GM19395 (cell line): ENCODE measurements at regions not wholly inside any gene's neighbourhood (a gene's known extent, or its start where the extent isn't known, plus 50 kb on each side); places are given as distances from the start of the nearest gene placed in this dataset.
"Not testable (repeated sequence)": the region's sequence is repeated elsewhere in the genome, so short reads cannot be mapped to it uniquely, and the experiment has no call there.

ENCODE experiments used
- ATAC-seq: cut with Tn5 transposase; IDR thresholded peaks from one replicate; pipeline ENCODE4 v1.9.1; 2021; ENCODE audit warnings: mild to moderate bottlenecking, moderate library complexity; ENCODE audit not compliant: unreplicated experiment

DNA sequence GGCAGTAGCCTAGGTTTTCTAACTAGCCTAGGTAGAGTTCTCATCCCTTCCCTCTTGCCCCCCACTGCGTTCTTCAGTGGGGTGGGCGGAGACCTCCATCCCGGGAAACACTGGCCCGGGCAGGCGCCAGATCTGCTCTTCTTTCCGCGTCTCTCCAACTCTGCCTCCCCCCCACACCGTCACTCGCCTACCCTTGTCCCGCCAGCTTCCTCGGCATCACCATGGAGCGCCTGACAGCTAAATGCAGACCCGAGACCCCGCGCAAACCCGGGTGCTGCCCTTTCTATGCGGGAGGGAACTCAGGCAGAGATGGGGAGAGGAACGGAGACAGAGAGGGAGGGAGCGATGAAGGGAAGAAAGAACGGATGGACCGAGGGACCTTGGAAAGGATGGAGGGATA, 1494.8 kb upstream of the DEFB115 start:
- no peak for ATAC-seq

DNA sequence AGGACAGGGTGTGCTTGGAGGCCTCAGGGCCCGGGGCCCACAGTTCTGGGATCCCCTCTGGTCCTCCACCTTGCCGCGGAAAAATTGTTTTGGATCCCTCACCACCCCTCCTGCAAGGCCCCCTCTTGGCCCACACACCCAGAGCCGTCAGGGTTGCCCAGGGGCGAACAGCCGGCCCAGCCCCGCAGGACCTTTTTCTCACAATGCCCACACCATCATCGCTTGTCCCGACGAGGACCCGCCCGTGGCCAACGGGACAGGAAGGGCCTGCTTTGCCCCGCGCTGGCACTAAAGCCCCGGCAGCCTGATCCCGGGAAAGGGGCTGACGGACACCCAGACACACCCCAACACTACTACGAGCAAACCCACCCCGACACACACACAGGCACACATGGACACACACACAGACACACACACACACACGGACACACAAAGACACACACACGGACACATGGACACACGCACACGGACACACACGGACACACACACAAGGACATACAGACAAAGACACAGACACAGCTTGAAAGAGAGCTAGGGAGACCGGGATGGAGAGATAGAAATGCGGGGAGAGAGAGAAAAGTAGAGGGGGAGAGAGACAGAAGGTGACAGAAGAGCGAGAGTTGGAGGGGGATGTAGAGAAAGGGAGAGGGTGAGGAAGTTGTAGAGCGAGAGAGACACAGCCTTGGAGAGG, 1493.5 kb upstream of the DEFB115 start:
- no peak for ATAC-seq

- not testable (repeated sequence) for ATAC-seq
Observed at GRCh38 chr20:29764922-29765610, 1492.4 kb upstream of the DEFB115 start.

DNA sequence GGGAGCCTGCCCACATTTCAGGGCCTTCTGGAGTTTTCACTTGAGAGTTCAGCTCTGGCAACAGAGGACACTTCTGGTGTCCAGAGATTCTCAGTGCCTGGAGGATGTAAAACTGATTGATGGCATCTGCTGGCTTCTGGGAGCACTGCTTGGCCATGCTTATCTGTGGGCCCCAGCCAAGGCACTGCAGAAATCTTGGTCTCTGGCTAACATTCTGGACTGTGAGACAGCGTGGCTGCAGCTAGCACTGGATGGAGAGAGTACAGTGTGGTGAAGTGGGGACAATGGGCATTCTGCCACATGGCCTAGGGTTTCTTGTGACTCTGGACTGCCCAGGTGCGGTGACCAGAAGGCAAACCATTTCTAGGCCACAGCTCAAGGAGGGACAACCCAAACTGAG, 1479.4 kb upstream of the DEFB115 start:
- ATAC-seq: not testable (repeated sequence)

DNA sequence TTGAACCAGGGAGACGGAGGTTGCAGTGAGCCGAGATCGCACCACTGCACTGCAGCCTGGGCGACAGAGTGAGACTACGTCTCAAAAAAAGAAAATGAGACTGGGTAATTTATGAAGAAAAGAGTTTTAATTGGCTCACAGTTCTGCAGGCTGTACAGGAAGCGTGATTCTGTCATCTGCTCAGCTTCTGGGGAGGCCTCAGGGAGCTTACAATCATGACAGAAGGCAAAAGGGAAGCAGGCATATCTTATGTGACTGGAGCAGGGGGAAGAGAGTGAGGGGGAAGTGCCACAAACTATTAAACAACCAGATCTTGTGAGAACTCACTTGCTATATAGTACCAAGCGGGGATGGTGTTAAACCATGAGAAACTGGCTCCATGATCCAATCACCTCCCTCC, 1476.2 kb upstream of the DEFB115 start:
- not testable (repeated sequence) for ATAC-seq

- not testable (repeated sequence) for ATAC-seq
Observed at GRCh38 chr20:29781891-29782290, 1475.6 kb upstream of the DEFB115 start.

GRCh38 chr20:29787456-29787855, 1470.0 kb upstream of the DEFB115 start:
- ATAC-seq: not testable (repeated sequence)

DNA sequence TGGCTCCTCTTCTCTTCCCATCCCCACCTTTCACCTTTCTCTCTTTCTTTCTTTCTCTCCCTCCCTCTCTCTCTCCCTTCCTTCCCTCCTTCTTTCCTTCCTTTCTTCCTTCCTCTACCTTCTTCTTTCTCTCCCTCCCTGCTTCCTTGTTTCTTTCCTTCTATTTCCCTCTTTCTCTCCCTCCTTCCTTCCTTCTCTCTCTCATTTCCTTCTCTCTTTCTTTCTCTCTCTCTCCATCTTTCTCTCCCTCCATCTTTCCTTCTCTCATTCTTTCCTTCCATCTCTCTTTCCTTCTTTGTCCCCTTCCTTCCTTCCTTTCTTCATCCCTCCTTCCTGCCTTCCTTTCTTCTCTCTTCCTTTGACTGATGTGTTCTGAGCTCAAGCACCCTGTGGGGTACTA, 1467.0 kb upstream of the DEFB115 start:
- ATAC-seq: no peak

DNA sequence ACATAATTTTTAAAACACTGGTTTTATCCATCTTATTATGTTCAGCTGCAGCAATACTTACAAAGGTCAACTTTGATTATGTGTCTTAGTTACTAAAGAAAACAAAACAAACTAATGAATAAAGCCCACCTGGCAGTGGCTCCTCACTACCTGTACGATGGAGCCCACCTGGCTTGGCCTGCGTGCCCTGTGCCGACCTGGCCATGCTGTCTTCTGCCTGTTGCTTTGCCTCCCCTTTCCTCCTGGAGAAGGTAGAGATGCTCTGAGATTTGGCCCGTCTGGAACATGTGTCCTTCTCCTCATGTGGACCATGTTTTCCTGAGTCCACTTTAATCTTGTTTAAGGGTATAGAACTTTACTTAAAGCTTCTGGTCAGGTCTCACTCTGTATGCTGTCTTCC, 1426.0 kb upstream of the DEFB115 start:
- ATAC-seq: not testable (repeated sequence)

- not testable (repeated sequence) for ATAC-seq
Observed at GRCh38 chr20:29868014-29868413, 1389.5 kb upstream of the DEFB115 start.

GRCh38 chr20:29868688-29869087, 1388.8 kb upstream of the DEFB115 start:
- not testable (repeated sequence) for ATAC-seq

DNA sequence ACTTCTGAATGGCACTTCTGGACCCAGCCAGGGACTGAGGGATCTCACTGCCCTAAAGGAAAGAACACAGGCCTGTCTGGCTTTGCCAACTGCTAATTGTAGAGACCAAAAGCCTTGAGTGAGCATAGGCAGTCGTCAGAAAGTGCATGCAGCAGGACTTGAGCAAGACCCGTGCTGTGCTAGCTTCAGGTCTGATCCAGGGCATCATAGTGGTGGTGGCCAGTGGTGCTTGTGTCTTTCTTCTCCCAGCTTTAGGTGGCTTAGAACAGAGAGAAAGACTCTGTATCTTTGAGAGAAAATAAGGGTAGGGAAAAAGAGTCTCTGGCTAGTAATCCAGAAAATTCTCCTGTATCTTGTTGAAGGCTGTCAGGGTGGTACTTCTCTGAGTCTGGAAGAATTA, 1385.6 kb upstream of the DEFB115 start:
- not testable (repeated sequence) for ATAC-seq

GRCh38 chr20:29873946-29874345, 1383.5 kb upstream of the DEFB115 start:
- ATAC-seq: no peak

DNA sequence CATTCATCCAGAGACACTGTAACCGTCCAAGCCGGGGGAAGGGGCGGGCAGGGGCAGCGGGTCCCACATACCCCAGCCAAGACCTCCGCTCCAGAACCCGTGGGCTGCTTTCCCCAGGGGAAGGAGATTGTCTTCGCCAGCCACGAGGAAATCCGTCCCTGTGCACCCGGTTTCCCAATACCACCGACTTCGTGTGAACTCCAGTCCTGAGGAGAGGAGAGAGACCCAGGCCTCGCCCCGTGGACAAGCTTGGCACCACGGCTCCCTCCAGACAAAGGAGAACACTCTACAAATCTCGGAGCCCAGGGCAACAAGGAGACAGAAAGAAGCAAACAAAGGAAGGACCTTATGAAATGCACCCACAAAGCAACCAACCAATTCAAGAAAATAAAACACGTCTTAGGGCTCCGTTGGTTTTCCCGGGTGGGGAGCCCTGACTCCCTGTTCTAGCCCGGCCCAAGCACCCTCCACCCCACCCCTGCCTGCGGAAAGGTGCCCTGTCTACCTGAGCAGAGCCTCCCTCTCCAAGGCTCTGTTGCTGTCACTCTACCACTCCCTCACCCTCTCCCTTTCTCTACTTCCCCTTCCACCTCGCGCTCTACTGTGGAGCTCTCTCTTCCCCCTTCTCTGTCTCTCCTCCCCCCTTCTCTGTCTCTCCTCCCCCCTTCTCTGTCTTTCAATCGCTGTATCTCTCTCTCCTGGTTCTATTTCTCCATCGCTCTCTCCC, 1382.8 kb upstream of the DEFB115 start:
- ATAC-seq: no peak

DNA sequence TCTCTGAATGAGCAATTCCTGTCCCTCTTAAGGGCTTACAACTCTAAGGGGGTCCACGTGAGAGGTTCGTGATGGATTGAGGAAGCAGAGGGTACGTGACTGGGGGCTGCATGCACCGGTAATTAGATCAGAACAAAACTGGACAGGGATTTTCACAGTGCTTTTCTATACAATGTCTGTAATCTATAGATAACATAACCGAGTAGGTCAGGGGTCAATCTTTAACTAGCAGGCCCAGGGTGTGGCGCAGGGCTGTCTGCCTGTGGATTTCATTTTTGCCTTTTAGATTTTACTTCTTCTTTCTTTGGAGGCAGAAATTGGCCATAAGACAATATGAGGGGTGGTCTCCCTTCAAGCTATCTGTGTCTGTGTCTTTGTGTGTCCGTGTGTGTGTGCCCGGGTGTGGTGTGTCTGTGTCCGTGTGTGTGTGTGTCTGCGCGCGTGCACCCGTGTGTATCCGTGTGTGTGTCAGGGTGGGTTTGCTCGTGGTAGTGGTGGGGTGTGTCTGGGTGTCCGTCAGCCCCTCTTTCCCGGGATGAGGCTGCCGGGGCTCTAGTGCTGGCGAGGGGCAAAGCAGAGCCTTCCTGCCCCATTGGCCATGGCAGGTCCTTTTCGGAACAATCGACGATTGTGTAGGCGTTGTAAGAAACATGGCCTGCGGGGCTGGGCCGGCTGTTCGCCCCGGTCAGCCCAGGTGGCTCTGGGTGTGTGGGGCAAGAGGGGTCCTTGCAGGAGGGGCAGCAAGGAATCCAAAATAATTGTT, 1382.0 kb upstream of the DEFB115 start:
- ATAC-seq: not testable (repeated sequence)

DNA sequence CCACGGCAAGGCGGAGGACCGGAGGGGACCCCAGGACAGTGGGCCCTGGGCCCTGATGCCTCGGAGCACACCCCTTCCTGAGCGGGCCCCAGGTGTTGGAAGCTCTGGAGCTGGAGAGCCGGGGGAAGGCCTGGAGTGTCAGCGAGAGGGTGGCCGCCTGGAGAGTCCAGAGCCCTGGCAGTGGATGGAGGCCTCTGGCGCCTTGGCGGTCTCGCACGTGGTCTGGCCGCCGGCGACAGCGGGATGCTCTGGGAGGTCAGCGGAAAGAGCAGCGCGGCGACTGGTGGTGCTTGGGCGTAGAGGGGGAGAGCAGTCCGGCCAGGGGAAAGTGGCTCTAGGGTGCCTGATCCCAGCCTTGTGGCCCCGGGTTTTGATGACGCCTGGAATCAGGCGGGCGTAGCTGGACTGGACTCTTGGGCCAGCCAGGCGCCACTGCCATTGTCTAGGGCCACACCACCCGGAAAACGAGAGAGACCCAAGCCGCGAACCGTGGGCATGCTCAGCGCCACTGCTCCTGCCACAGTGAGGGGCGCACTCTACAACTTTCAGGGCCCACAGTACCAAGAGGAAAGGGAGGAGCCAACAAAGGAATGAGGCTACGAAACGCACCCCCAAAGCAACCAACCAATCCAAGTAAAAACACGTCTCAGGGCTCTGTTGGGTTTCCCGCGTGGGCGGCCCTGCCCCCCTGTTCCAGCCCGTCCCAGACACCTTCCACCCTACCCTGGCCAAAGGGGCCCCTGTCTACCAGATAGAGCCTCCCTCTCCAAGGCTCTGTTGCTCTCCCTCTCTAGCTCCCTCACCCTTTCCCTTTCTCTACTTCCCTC, 1381.2 kb upstream of the DEFB115 start:
- not testable (repeated sequence) for ATAC-seq

DNA sequence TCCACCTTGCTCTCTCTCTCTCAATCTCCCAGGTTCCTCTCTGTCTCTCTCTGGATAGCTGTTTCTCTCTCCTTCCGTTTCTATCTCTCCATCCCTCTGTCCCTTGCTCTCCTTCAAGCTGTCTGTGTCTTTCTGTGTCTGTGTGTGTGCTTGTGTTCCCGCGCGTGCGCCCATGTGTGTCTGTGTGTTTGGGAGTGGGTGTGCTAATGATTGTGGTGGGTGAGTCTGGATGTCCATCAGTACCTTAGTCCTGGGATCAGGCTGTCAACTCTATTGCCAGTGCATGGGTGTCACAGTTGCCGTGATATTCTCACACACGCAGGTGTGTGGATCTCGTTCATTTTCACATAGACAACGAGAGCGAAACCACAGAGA, 1380.6 kb upstream of the DEFB115 start:
- no peak for ATAC-seq

DNA sequence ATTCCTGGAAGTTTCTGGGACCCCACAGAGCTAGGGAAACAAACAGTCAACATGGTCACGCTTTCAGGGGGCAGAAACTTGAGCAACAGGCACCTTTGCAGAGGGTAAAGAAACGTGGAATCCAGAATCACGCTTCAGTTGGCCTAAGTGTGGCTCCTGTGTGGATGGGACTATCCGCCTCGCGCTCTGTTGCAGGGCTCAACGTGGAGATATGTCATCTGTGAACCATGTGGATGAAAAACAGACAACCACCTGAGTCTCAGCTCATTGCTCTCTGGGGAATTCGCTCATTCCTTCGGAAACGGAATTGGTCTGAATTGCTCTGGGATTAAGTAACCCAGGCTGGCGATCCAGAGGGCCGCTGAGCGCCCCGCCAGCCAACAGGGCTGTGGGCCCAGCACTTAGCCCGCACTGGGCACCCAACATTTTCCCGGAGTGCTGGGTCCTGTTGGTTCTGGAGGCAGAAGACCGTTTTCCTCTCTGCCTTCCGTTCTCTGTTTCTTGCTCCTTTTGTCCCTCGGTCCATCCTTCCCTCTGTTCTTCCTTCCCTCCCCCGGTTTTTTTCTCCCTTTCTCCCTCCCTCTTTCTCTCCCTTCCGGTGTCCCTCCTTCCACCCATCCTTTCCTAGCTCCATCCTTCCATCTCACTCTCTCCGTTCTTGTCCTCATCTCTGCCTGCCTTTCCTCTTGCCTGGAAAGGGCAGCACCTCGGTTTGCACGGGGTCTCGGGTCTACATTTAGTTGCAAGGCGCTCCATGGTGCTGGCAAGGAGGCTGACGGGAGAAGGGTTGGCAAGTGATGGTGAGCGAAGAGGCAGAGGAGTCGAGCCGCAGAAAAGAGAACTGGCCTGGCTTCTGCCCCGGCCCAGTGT, 1379.8 kb upstream of the DEFB115 start:
- ATAC-seq: not testable (repeated sequence)

- ATAC-seq: no peak
Observed at GRCh38 chr20:29878281-29878741, 1379.2 kb upstream of the DEFB115 start.
